Mesenchymal stem cell (in vitro differentiated cells and primary cell): ENCODE measurements at regions not wholly inside any gene's neighbourhood (a gene's known extent, or its start where the extent isn't known, plus 50 kb on each side); places are given as distances from the start of the nearest gene placed in this dataset.
A peak's percentile ranks its signal among the peaks of the same experiment; 100 is the strongest.

ENCODE experiments used
- DNase-seq: peaks from one replicate; pipeline ENCODE4 v3.0.0-alpha.2; 2013
- H2AFZ ChIP-seq: one replicate; pipeline ENCODE4 v1.6.1; 2013; ENCODE audit warnings: low read depth, mild to moderate bottlenecking, control low read depth, inconsistent platforms, low read length, moderate library complexity
- H2AK5ac ChIP-seq: 2 replicates; pipeline ENCODE4 v1.6.1; 2013; ENCODE audit warnings: low read length, moderate library complexity, mild to moderate bottlenecking, inconsistent platforms; ENCODE audit not compliant: severe bottlenecking
- H2BK120ac ChIP-seq: one replicate; pipeline ENCODE4 v1.6.1; 2013; ENCODE audit warnings: low read depth, mild to moderate bottlenecking, inconsistent platforms, low read length, moderate library complexity
- H2BK12ac ChIP-seq, 2 experiments: one replicate each; pipeline ENCODE4 v1.6.1; 2013; ENCODE audit warnings: inconsistent platforms in 2 of 2, low read length in 2 of 2, mild to moderate bottlenecking in 2 of 2, moderate library complexity in 2 of 2, control low read depth in 1 of 2
- H2BK15ac ChIP-seq: one replicate; pipeline ENCODE4 v1.6.1; 2013; ENCODE audit warnings: mild to moderate bottlenecking, low read depth, inconsistent platforms; ENCODE audit not compliant: poor library complexity, severe bottlenecking
- H2BK5ac ChIP-seq: 2 replicates; pipeline ENCODE4 v1.6.1; 2013; ENCODE audit warnings: low read depth, mild to moderate bottlenecking, low read length, control low read depth, inconsistent platforms; ENCODE audit not compliant: poor library complexity, severe bottlenecking
- H3K14ac ChIP-seq, 2 experiments: one replicate each; pipeline ENCODE4 v1.6.1; 2013; ENCODE audit warnings: inconsistent platforms in 2 of 2, low read length in 2 of 2, control low read depth in 1 of 2, mild to moderate bottlenecking in 1 of 2, moderate library complexity in 1 of 2
- H3K18ac ChIP-seq, 2 experiments: one replicate each; pipeline ENCODE4 v1.6.1; 2013; ENCODE audit warnings: inconsistent platforms in 2 of 2, low read length in 2 of 2, control low read depth in 1 of 2, low read depth in 1 of 2, mild to moderate bottlenecking in 1 of 2
- H3K23ac ChIP-seq, 2 experiments: one replicate each; pipeline ENCODE4 v1.6.1; 2013; ENCODE audit warnings: inconsistent platforms in 2 of 2, low read length in 2 of 2, mild to moderate bottlenecking in 2 of 2, moderate library complexity in 2 of 2, control low read depth in 1 of 2
- H3K27ac ChIP-seq: 2 replicates; pipeline ENCODE4 v1.5.1; 2013; ENCODE audit warnings: mild to moderate bottlenecking, moderate library complexity, low read length, control low read depth, inconsistent platforms; ENCODE audit not compliant: poor library complexity, severe bottlenecking
- H3K27me3 ChIP-seq, 2 experiments: 2 replicates each; pipeline versions ENCODE4 v1.6.1 to v1.7.0; 2013; ENCODE audit warnings: low read length in 2 of 2, mild to moderate bottlenecking in 2 of 2, moderate library complexity in 2 of 2, control low read depth in 1 of 2, inconsistent platforms in 1 of 2; ENCODE audit not compliant: control insufficient read depth in 1 of 2, insufficient read depth in 1 of 2
- H3K36me3 ChIP-seq, 2 experiments: 2 replicates each; pipeline versions ENCODE4 v1.6.1 to v1.7.0; 2013; ENCODE audit warnings: low read length in 2 of 2, control low read depth in 1 of 2, inconsistent platforms in 1 of 2, low read depth in 1 of 2, mild to moderate bottlenecking in 1 of 2; ENCODE audit not compliant: insufficient read depth in 2 of 2, control insufficient read depth in 1 of 2
- H3K4ac ChIP-seq, 2 experiments: one replicate each; pipeline ENCODE4 v1.6.1; 2013; ENCODE audit warnings: inconsistent platforms in 2 of 2, low read length in 2 of 2, mild to moderate bottlenecking in 2 of 2, moderate library complexity in 2 of 2, control low read depth in 1 of 2, low read depth in 1 of 2
- H3K4me1 ChIP-seq: 2 replicates; pipeline ENCODE4 v1.6.1; 2013; ENCODE audit warnings: low read depth, low read length, control low read depth; ENCODE audit not compliant: control insufficient read depth, insufficient read depth
- H3K4me2 ChIP-seq: 2 replicates; pipeline ENCODE4 v1.6.1; 2013; ENCODE audit warnings: low read length, mild to moderate bottlenecking, inconsistent platforms; ENCODE audit not compliant: poor library complexity, severe bottlenecking
- H3K4me3 ChIP-seq, 2 experiments: 2 replicates each; pipeline versions ENCODE4 v1.5.1 to v1.7.0; 2013; ENCODE audit warnings: low read length in 2 of 2, mild to moderate bottlenecking in 2 of 2, control low read depth in 1 of 2, low read depth in 1 of 2; ENCODE audit not compliant: insufficient read depth in 1 of 2
- H3K79me1 ChIP-seq: replicated peaks from 2 replicates; pipeline ENCODE4 v1.6.1; 2013; ENCODE audit warnings: mild to moderate bottlenecking, control low read depth, low read length, inconsistent platforms; ENCODE audit not compliant: poor library complexity, severe bottlenecking
- H3K9ac ChIP-seq: 2 replicates; pipeline ENCODE4 v1.7.0; 2013; ENCODE audit warnings: mild to moderate bottlenecking, low read length, moderate library complexity
- H3K9me3 ChIP-seq: 2 replicates; pipeline ENCODE4 v1.7.0; 2013; ENCODE audit warnings: mild to moderate bottlenecking, low read length; ENCODE audit not compliant: control insufficient read depth
- H4K8ac ChIP-seq: one replicate; pipeline ENCODE4 v1.6.1; 2013; ENCODE audit warnings: inconsistent platforms, mild to moderate bottlenecking, low read length, moderate library complexity
- H4K91ac ChIP-seq: one replicate; pipeline ENCODE4 v1.6.1; 2013; ENCODE audit warnings: mild to moderate bottlenecking, low read length, inconsistent platforms
- WGBS: methylation state at CpG from one replicate; pipeline ENCODE4 v1.1.7; 2013; ENCODE audit warnings: mixed read lengths; 5-methylcytosine and 5-hydroxymethylcytosine counted together

GRCh38 chr13:67821606-67822005, 591.5 kb upstream of the PCDH9 start:
- no peak overlapping the region for H3K4me3 ChIP-seq
- 50% methylated on average over 1 of the region's 2 CpGs for WGBS
- DNase-seq: peak; percentile 29

GRCh38 chr13:67806796-67807195, 576.7 kb upstream of the PCDH9 start:
- Histone ChIP-seq H2BK5ac (no peak overlapping the region), H3K27me3 (no peaks in the 10 kb centered on the region), H3K23ac (no peak overlapping the region), H3K4me3 (no peak overlapping the region), H3K9ac (no peak overlapping the region), H3K27ac (no peak overlapping the region), H2AK5ac (no peak overlapping the region), H3K4me2 (no peak overlapping the region), H3K14ac (no peak overlapping the region), H4K8ac (no peak overlapping the region), H2AFZ (no peak overlapping the region), H3K4ac (no peak overlapping the region), H3K4me1 (no peaks in the 10 kb centered on the region), H2BK12ac (no peak overlapping the region), H2BK15ac (no peak overlapping the region), H2BK120ac (no peak overlapping the region), H3K36me3 (no peaks in the 10 kb centered on the region), H3K9me3 (no peaks in the 10 kb centered on the region), H4K91ac (no peak overlapping the region), H3K79me1 (no peaks in the 10 kb centered on the region), H3K18ac (no peak overlapping the region)
- no peak for DNase-seq

More at GRCh38 chr13:67821606-67822005, 591.5 kb upstream of the PCDH9 start:
- H2AFZ ChIP-seq: no peak overlapping the region
- no peak overlapping the region for H3K23ac ChIP-seq
- H4K8ac ChIP-seq: no peak overlapping the region
- no peak overlapping the region for H2BK12ac ChIP-seq
- no peak overlapping the region for H2BK15ac ChIP-seq
- no peaks in the 10 kb centered on the region for H3K79me1 ChIP-seq
- H3K9ac ChIP-seq: no peak overlapping the region
- no peaks in the 10 kb centered on the region for H3K27me3 ChIP-seq
- H4K91ac ChIP-seq: no peak overlapping the region
- H3K14ac ChIP-seq: no peak overlapping the region
- no peak overlapping the region for H3K27ac ChIP-seq
- no peak overlapping the region for H2BK5ac ChIP-seq
- H3K4me2 ChIP-seq: no peak overlapping the region
- no peak overlapping the region for H2BK120ac ChIP-seq
- no peak overlapping the region for H3K18ac ChIP-seq
- H3K4me1 ChIP-seq: no peaks in the 10 kb centered on the region
- H3K4ac ChIP-seq: no peak overlapping the region
- no peak overlapping the region for H2AK5ac ChIP-seq
- H3K36me3 ChIP-seq: no peaks in the 10 kb centered on the region
- H3K9me3 ChIP-seq: no peaks in the 10 kb centered on the region

- Histone ChIP-seq H3K79me1 (no peaks in the 10 kb centered on the region), H3K4me3 (no peak overlapping the region), H3K4me1 (no peaks in the 10 kb centered on the region), H2BK120ac (no peak overlapping the region), H3K36me3 (no peaks in the 10 kb centered on the region), H4K8ac (no peak overlapping the region), H2BK5ac (no peak overlapping the region), H3K4me2 (no peak overlapping the region), H3K4ac (no peak overlapping the region), H3K23ac (no peak overlapping the region), H3K27me3 (no peaks in the 10 kb centered on the region), H3K27ac (no peak overlapping the region), H3K9ac (no peak overlapping the region), H3K14ac (no peak overlapping the region), H2AK5ac (no peak overlapping the region), H2BK15ac (no peak overlapping the region), H4K91ac (no peak overlapping the region), H3K18ac (no peak overlapping the region), H2AFZ (no peak overlapping the region), H2BK12ac (no peak overlapping the region), H3K9me3 (peaks cover 4% of the 10 kb centered on the region)
- WGBS: 89% methylated on average over 8 of the region's 8 CpGs
- DNase-seq: no peak
Measured at GRCh38 chr13:67803118-67803517, 573.0 kb upstream of the PCDH9 start.

DNA sequence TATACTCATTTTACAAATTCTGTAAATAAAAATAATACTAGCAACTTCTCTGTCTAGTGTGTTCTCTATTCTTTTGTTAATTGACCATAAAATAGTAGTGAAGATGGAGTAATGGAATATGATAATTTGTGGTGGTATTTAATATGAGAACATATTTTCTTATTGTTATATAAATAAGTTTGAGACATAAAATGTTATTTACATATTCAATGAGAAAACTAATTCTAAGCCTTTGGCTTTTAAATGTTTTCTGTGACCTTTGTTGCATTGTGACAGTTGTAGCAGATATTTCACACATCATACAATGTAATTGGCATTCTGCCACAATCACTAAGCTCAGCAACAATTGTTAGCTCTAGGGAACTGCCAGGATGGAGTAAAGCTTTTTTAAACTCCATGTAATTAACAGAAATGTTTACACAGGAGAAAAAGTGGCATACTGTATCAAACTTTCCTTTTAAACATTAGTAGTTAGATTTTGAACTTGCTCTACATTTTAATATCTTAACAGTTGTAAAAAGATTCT, 562.1 kb upstream of the PCDH9 start:
- no peak overlapping the region for H4K91ac ChIP-seq
- H2BK12ac ChIP-seq: no peak overlapping the region
- H3K4me2 ChIP-seq: no peak overlapping the region
- H3K27ac ChIP-seq: no peak overlapping the region
- H3K9me3 ChIP-seq: no peaks in the 10 kb centered on the region
- no peaks in the 10 kb centered on the region for H3K79me1 ChIP-seq
- H3K14ac ChIP-seq: no peak overlapping the region
- no peak overlapping the region for H2AFZ ChIP-seq
- no peak overlapping the region for H2BK15ac ChIP-seq
- H3K36me3 ChIP-seq: no peaks in the 10 kb centered on the region
- H3K9ac ChIP-seq: no peak overlapping the region
- H3K4me3 ChIP-seq: no peak overlapping the region
- H2BK120ac ChIP-seq: no peak overlapping the region
- DNase-seq: no peak
- no peak overlapping the region for H3K18ac ChIP-seq
- H2AK5ac ChIP-seq: no peak overlapping the region
- H4K8ac ChIP-seq: no peak overlapping the region
- no peak overlapping the region for H3K23ac ChIP-seq
- H3K27me3 ChIP-seq: no peaks in the 10 kb centered on the region
- no peaks in the 10 kb centered on the region for H3K4me1 ChIP-seq
- no peak overlapping the region for H2BK5ac ChIP-seq
- no peak overlapping the region for H3K4ac ChIP-seq
